CD4-positive, alpha-beta memory T cell (primary cell): ENCODE measurements at regions not wholly inside any gene's neighbourhood (a gene's known extent, or its start where the extent isn't known, plus 50 kb on each side); places are given as distances from the start of the nearest gene placed in this dataset.

Experiments used
- CTCF ChIA-PET: fragments of 350-600 bp; sonication (Branson Sonifier 250); formaldehyde crosslinking; loops from one replicate; lab custom pipeline; 2021; ENCODE audit warnings: inconsistent platforms; ENCODE audit not compliant: partially characterized antibody; lab: Charles Lee
- POLR2A ChIA-PET: fragments of 350-600 bp; sonication (Branson Sonifier 250); formaldehyde crosslinking; loops from one replicate; lab custom pipeline; 2021; ENCODE audit not compliant: partially characterized antibody; lab: Charles Lee
- DNase-seq, 5 donors: peaks; one replicate each; pipeline versions ENCODE4 v3.0.0 to v3.0.0-alpha.2; 2020 to 2022; ENCODE audit warnings: mixed read lengths in 1 of 5
- H3K27ac ChIP-seq: one replicate; pipeline ENCODE4 v1.7.0; 2013; ENCODE audit warnings: low read depth, low read length
- H3K27me3 ChIP-seq: 2 replicates; pipeline ENCODE4 v1.7.0; 2013; ENCODE audit warnings: mild to moderate bottlenecking, low read length, moderate library complexity; ENCODE audit not compliant: insufficient read depth
- H3K36me3 ChIP-seq: 2 replicates; pipeline ENCODE4 v1.7.0; 2013; ENCODE audit warnings: mild to moderate bottlenecking, low read length, moderate library complexity; ENCODE audit not compliant: insufficient read depth
- H3K4me1 ChIP-seq: 2 replicates; pipeline ENCODE4 v1.7.0; 2013; ENCODE audit warnings: mild to moderate bottlenecking, low read length, moderate library complexity; ENCODE audit not compliant: insufficient read depth
- H3K4me3 ChIP-seq, 2 donors: one replicate each; pipeline ENCODE4 v1.7.0; 2013; ENCODE audit warnings: low read length in 2 of 2, mild to moderate bottlenecking in 1 of 2
- H3K9me3 ChIP-seq, 2 donors: one replicate each; pipeline ENCODE4 v1.7.0; 2013; ENCODE audit warnings: low read length in 2 of 2, control low read depth in 1 of 2; ENCODE audit not compliant: control insufficient read depth in 1 of 2
- H3K27ac Mint-ChIP-seq, 7 donors: one replicate each; pipeline ENCODE4 v1.8.0; 2020 to 2021; ENCODE audit warnings: mixed read lengths in 7 of 7, mild to moderate bottlenecking in 6 of 7, inconsistent platforms in 3 of 7, moderate library complexity in 3 of 7
- H3K27me3 Mint-ChIP-seq, 2 donors: one replicate each; pipeline ENCODE4 v1.8.0; 2020 to 2021; ENCODE audit warnings: mixed read lengths in 2 of 2
- H3K36me3 Mint-ChIP-seq, 2 donors: one replicate each; pipeline ENCODE4 v1.8.0; 2020 to 2021; ENCODE audit warnings: mixed read lengths in 2 of 2, inconsistent platforms in 1 of 2, mild to moderate bottlenecking in 1 of 2
- H3K4me1 Mint-ChIP-seq, 4 donors: one replicate each; pipeline ENCODE4 v1.8.0; 2020 to 2021; ENCODE audit warnings: mixed read lengths in 4 of 4, mild to moderate bottlenecking in 1 of 4
- H3K4me3 Mint-ChIP-seq, 8 donors: one replicate each; pipeline ENCODE4 v1.8.0; 2020 to 2021; ENCODE audit warnings: mixed read lengths in 8 of 8, mild to moderate bottlenecking in 7 of 8, moderate library complexity in 6 of 8, inconsistent platforms in 3 of 8
- H3K9me3 Mint-ChIP-seq, 8 donors: one replicate each; pipeline ENCODE4 v1.8.0; 2020 to 2021; ENCODE audit warnings: mixed read lengths in 8 of 8, mild to moderate bottlenecking in 5 of 8, inconsistent platforms in 3 of 8, moderate library complexity in 1 of 8
- intact Hi-C: fragments of 100-400 bp; cut with micrococcal nuclease; formaldehyde crosslinking; loops from one replicate; pipeline ENCODE4 v1.15.1; 2023

- POLR2A ChIA-PET, result no interaction called here
- Mint-ChIP-seq H3K27ac (no peak overlapping the region), H3K36me3 (no peaks in the 10 kb centered on the region), H3K4me3 (no peak overlapping the region), H3K9me3 (peaks cover 0 to 4% (median 0%) of the 10 kb centered on the region in 8 donors), H3K27me3 (no peaks in the 10 kb centered on the region), H3K4me1 (no peaks in the 10 kb centered on the region)
- intact Hi-C loops, result no loop called here
- Histone ChIP-seq H3K36me3 (no peaks in the 10 kb centered on the region), H3K4me1 (no peaks in the 10 kb centered on the region), H3K9me3 (no peaks in the 10 kb centered on the region), H3K27ac (no peak overlapping the region), H3K4me3 (no peak overlapping the region), H3K27me3 (no peaks in the 10 kb centered on the region)
- no peak for DNase-seq
- CTCF ChIA-PET, result no interaction called here
Observed at GRCh38 chr4:104722467-104722866, 227.8 kb upstream of the CXXC4 start.

GRCh38 chr4:104726002-104726401 is 231.3 kb upstream of the CXXC4 start:
- no peak overlapping the region for H3K4me3 Mint-ChIP-seq
- no peaks in the 10 kb centered on the region for H3K27me3 Mint-ChIP-seq
- H3K4me1 ChIP-seq, result no peaks in the 10 kb centered on the region
- CTCF ChIA-PET, result no interaction called here
- no peak overlapping the region for H3K27ac Mint-ChIP-seq
- no peaks in the 10 kb centered on the region for H3K27me3 ChIP-seq
- no peaks in the 10 kb centered on the region for H3K4me1 Mint-ChIP-seq
- intact Hi-C loops, result no loop called here
- POLR2A ChIA-PET, result no interaction called here
- no peaks in the 10 kb centered on the region for H3K9me3 ChIP-seq
- H3K9me3 Mint-ChIP-seq, result peaks cover 0 to 4% (median 0%) of the 10 kb centered on the region in 8 donors
- no peaks in the 10 kb centered on the region for H3K36me3 ChIP-seq
- H3K27ac ChIP-seq, result no peak overlapping the region
- no peak for DNase-seq
- H3K36me3 Mint-ChIP-seq, result no peaks in the 10 kb centered on the region
- H3K4me3 ChIP-seq, result no peak overlapping the region

DNA sequence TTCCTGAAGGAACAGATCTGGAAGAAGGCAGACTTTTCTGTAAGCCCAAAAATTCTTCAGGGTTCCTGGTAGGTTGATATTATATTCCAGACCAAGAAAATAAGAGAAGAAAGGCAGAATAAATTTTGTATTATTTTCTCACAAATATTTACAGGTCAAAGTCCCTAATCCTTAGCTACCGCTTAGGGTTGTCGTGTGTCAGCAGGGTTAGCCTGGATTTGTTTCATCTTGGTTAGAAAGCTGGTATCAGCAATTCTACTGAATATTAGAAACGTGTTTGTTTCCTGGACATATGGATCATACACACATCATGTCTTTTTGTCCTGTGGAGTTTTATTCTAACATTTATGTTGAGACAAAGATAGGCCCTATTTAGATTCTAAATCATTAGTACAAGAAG is 232.9 kb upstream of the CXXC4 start:
- H3K36me3 ChIP-seq, result no peaks in the 10 kb centered on the region
- CTCF ChIA-PET, result no interaction called here
- H3K27me3 ChIP-seq, result no peaks in the 10 kb centered on the region
- no peak overlapping the region for H3K27ac ChIP-seq
- no peaks in the 10 kb centered on the region for H3K4me1 ChIP-seq
- no peak overlapping the region for H3K4me3 ChIP-seq
- intact Hi-C loops, result no loop called here
- POLR2A ChIA-PET, result no interaction called here
- no peak for DNase-seq
- H3K27ac Mint-ChIP-seq, result no peak overlapping the region
- peaks cover 0 to 4% (median 0%) of the 10 kb centered on the region in 8 donors for H3K9me3 Mint-ChIP-seq
- no peaks in the 10 kb centered on the region for H3K4me1 Mint-ChIP-seq
- no peaks in the 10 kb centered on the region for H3K9me3 ChIP-seq
- H3K27me3 Mint-ChIP-seq, result no peaks in the 10 kb centered on the region
- H3K36me3 Mint-ChIP-seq, result no peaks in the 10 kb centered on the region
- no peak overlapping the region for H3K4me3 Mint-ChIP-seq

DNA sequence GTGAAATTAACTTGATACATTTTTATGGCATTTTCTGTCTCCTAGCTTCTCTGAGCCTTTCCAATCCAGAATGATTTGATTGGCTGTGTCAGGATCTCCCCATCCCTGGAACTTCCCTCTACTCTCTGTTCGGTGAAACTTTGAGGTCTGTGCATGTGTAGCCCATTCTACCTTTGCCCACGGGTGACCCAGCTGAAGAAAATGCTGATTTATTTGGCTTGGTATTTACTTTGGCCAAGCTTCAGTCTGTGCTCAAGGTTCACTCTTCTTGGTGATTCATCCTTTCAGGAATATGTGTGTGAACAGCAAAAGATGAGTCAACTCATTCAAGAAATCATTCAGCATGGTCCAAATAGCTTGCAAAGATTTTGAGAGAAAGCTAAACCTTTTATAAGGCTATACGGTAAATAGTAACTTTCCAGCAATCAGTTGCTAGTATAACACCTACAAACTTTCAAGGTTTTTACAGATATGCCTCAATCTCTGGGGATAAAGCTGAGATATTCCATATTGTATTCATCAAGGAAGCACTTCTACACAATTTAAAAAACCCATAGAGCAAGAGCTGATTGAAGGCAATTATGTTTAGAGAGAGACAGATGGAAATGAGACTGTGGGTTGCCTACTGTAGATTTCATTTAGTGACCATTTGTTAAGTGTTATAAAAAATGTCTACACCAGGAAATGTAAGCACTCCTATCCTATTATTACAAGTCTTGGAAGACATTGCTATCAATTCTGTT is 233.9 kb upstream of the CXXC4 start:
- Mint-ChIP-seq H3K36me3 (no peaks in the 10 kb centered on the region), H3K4me3 (no peak overlapping the region), H3K27ac (no peak overlapping the region), H3K9me3 (peaks cover 0 to 4% (median 0%) of the 10 kb centered on the region in 8 donors), H3K4me1 (no peaks in the 10 kb centered on the region), H3K27me3 (no peaks in the 10 kb centered on the region)
- POLR2A ChIA-PET, result no interaction called here
- intact Hi-C loops, result no loop called here
- no peak for DNase-seq
- no peaks in the 10 kb centered on the region for H3K36me3 ChIP-seq
- CTCF ChIA-PET, result no interaction called here
- H3K27ac ChIP-seq, result no peak overlapping the region
- no peak overlapping the region for H3K4me3 ChIP-seq
- H3K27me3 ChIP-seq, result no peaks in the 10 kb centered on the region
- no peaks in the 10 kb centered on the region for H3K4me1 ChIP-seq
- no peaks in the 10 kb centered on the region for H3K9me3 ChIP-seq

DNA sequence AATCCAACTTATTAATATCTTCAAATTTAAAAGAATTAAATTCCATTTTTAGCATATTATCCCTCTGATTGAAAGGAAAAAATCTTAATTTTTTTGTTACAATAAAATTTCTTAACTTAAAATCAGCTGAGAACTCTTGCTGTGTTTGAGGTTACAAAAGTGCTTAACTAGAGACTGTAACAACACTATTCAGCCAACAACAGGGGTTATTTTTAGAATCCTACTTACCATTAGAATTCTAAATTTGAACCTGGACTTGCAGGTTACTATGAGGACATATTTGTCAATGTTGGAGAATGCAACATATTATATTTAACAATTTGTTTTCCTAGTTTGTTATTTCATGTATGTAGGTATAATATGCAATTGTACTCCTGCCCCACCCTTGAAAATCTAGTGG is 238.1 kb upstream of the CXXC4 start:
- Mint-ChIP-seq H3K36me3 (no peaks in the 10 kb centered on the region), H3K9me3 (peaks cover 0 to 4% (median 0%) of the 10 kb centered on the region in 8 donors), H3K4me3 (no peak overlapping the region), H3K4me1 (no peaks in the 10 kb centered on the region), H3K27ac (no peak overlapping the region), H3K27me3 (peaks cover 0 to 2% of the 10 kb centered on the region in 2 donors)
- Histone ChIP-seq H3K27ac (no peak overlapping the region), H3K9me3 (no peaks in the 10 kb centered on the region), H3K4me1 (no peaks in the 10 kb centered on the region), H3K27me3 (no peaks in the 10 kb centered on the region), H3K36me3 (no peaks in the 10 kb centered on the region), H3K4me3 (no peak overlapping the region)
- no peak for DNase-seq
- intact Hi-C loops, result no loop called here
- POLR2A ChIA-PET, result no interaction called here
- CTCF ChIA-PET, result no interaction called here

GRCh38 chr4:104735174-104735573 is 240.5 kb upstream of the CXXC4 start:
- peaks cover 0 to 3% of the 10 kb centered on the region in 2 donors for H3K27me3 Mint-ChIP-seq
- Histone ChIP-seq H3K4me1 (no peaks in the 10 kb centered on the region), H3K27me3 (no peaks in the 10 kb centered on the region), H3K36me3 (no peaks in the 10 kb centered on the region), H3K27ac (no peak overlapping the region), H3K9me3 (no peaks in the 10 kb centered on the region), H3K4me3 (no peak overlapping the region)
- no peak for DNase-seq
- H3K4me3 Mint-ChIP-seq, result no peak overlapping the region
- H3K4me1 Mint-ChIP-seq, result no peaks in the 10 kb centered on the region
- peaks cover 0 to 3% (median 0%) of the 10 kb centered on the region in 8 donors for H3K9me3 Mint-ChIP-seq
- CTCF ChIA-PET, result no interaction called here
- H3K36me3 Mint-ChIP-seq, result no peaks in the 10 kb centered on the region
- POLR2A ChIA-PET, result no interaction called here
- intact Hi-C loops, result no loop called here
- no peak overlapping the region for H3K27ac Mint-ChIP-seq

GRCh38 chr4:104740161-104740560 is 245.5 kb upstream of the CXXC4 start:
- H3K27me3 Mint-ChIP-seq, result peaks cover 0 to 5% of the 10 kb centered on the region in 2 donors
- Histone ChIP-seq H3K4me3 (no peak overlapping the region), H3K27me3 (no peaks in the 10 kb centered on the region), H3K4me1 (no peaks in the 10 kb centered on the region), H3K9me3 (no peaks in the 10 kb centered on the region), H3K36me3 (no peaks in the 10 kb centered on the region), H3K27ac (no peak overlapping the region)
- H3K4me3 Mint-ChIP-seq, result no peak overlapping the region
- CTCF ChIA-PET, result no interaction called here
- H3K36me3 Mint-ChIP-seq, result no peaks in the 10 kb centered on the region
- DNase-seq, result no peak
- intact Hi-C loops, result no loop called here
- POLR2A ChIA-PET, result no interaction called here
- no peak overlapping the region for H3K27ac Mint-ChIP-seq
- no peaks in the 10 kb centered on the region for H3K4me1 Mint-ChIP-seq
- H3K9me3 Mint-ChIP-seq, result peaks cover 0 to 3% (median 0%) of the 10 kb centered on the region in 8 donors
